H9 (cell line): ENCODE measurements at regions not wholly inside any gene's neighbourhood (a gene's known extent, or its start where the extent isn't known, plus 50 kb on each side); places are given as distances from the start of the nearest gene placed in this dataset.

Experiments
- DNase-seq: peaks from one replicate; pipeline ENCODE4 v3.0.0-alpha.2; 2017
- H2AFZ ChIP-seq: one replicate; pipeline ENCODE4 v1.6.1; 2013; ENCODE audit warnings: mild to moderate bottlenecking, low read length, control low read depth, moderate library complexity
- H2AK5ac ChIP-seq: 2 replicates; pipeline ENCODE4 v1.6.1; 2013; ENCODE audit warnings: low read length, control low read depth, mixed read lengths; ENCODE audit not compliant: insufficient read length
- H2BK120ac ChIP-seq: one replicate; pipeline ENCODE4 v1.6.1; 2013; ENCODE audit warnings: low read depth, mild to moderate bottlenecking, low read length, control low read depth, inconsistent platforms; ENCODE audit not compliant: poor library complexity, severe bottlenecking
- H2BK12ac ChIP-seq: 2 replicates; pipeline ENCODE4 v1.6.1; 2013; ENCODE audit warnings: low read length, control low read depth, mixed read lengths, low read depth; ENCODE audit not compliant: insufficient read length
- H2BK15ac ChIP-seq: 2 replicates; pipeline ENCODE4 v1.6.1; 2013; ENCODE audit warnings: low read depth, low read length, control low read depth
- H2BK20ac ChIP-seq: one replicate; pipeline ENCODE4 v1.6.1; 2013; ENCODE audit warnings: low read depth, mild to moderate bottlenecking, low read length, control low read depth, inconsistent platforms; ENCODE audit not compliant: poor library complexity, severe bottlenecking
- H2BK5ac ChIP-seq: 2 replicates; pipeline ENCODE4 v1.6.1; 2013; ENCODE audit warnings: low read length, control low read depth, mixed read lengths; ENCODE audit not compliant: insufficient read length
- H3K14ac ChIP-seq: 2 replicates; pipeline ENCODE4 v1.6.1; 2013; ENCODE audit warnings: low read length, control low read depth; ENCODE audit not compliant: insufficient read depth
- H3K18ac ChIP-seq: 2 replicates; pipeline ENCODE4 v1.6.1; 2013; ENCODE audit warnings: low read depth, mild to moderate bottlenecking, mixed read lengths, low read length, control low read depth; ENCODE audit not compliant: insufficient read length
- H3K23ac ChIP-seq: 2 replicates; pipeline ENCODE4 v1.6.1; 2013; ENCODE audit warnings: low read length, control low read depth, mixed read lengths, low read depth; ENCODE audit not compliant: insufficient read length
- H3K23me2 ChIP-seq: 2 replicates; pipeline ENCODE4 v1.6.1; 2013; ENCODE audit warnings: low read depth, mild to moderate bottlenecking, mixed read lengths, low read length, control low read depth; ENCODE audit not compliant: insufficient read length, poor library complexity, severe bottlenecking
- H3K27ac ChIP-seq: 2 replicates; pipeline ENCODE4 v1.5.1; 2013; ENCODE audit warnings: low read length, control low read depth, mixed read lengths, low read depth; ENCODE audit not compliant: insufficient read length
- H3K27me3 ChIP-seq: 2 replicates; pipeline ENCODE4 v1.6.1; 2013; ENCODE audit warnings: low read length, control low read depth, inconsistent platforms; ENCODE audit not compliant: insufficient read depth
- H3K4ac ChIP-seq: 2 replicates; pipeline ENCODE4 v1.6.1; 2013; ENCODE audit warnings: low read depth, mild to moderate bottlenecking, control low read depth, inconsistent platforms, low read length, moderate library complexity
- H3K4me1 ChIP-seq: 2 replicates; pipeline ENCODE4 v1.6.1; 2013; ENCODE audit warnings: low read length, control low read depth, inconsistent platforms; ENCODE audit not compliant: insufficient read depth
- H3K4me2 ChIP-seq: 2 replicates; pipeline ENCODE4 v1.6.1; 2013; ENCODE audit warnings: low read length, control low read depth, mixed read lengths; ENCODE audit not compliant: insufficient read length, insufficient read depth
- H3K56ac ChIP-seq: 2 replicates; pipeline ENCODE4 v1.6.1; 2013; ENCODE audit warnings: low read depth, mild to moderate bottlenecking, mixed read lengths, low read length, control low read depth; ENCODE audit not compliant: insufficient read length
- H3K79me1 ChIP-seq: 2 replicates; pipeline ENCODE4 v1.6.1; 2013; ENCODE audit warnings: low read depth, mild to moderate bottlenecking, moderate library complexity, low read length, control low read depth, inconsistent platforms; ENCODE audit not compliant: insufficient read depth, poor library complexity, severe bottlenecking
- H3K79me2 ChIP-seq: 2 replicates; pipeline ENCODE4 v1.6.1; 2013; ENCODE audit warnings: low read length, control low read depth, inconsistent platforms; ENCODE audit not compliant: insufficient read depth
- H3K9ac ChIP-seq: 2 replicates; pipeline ENCODE4 v1.6.1; 2013; ENCODE audit warnings: low read length, control low read depth, mixed read lengths; ENCODE audit not compliant: insufficient read length; ENCODE audit errors: extremely low read depth
- H3K9me3 ChIP-seq: one replicate; pipeline ENCODE4 v1.6.1; 2013; ENCODE audit warnings: low read depth, low read length, inconsistent platforms; ENCODE audit not compliant: control insufficient read depth
- H3T11ph ChIP-seq: one replicate; pipeline ENCODE4 v1.6.1; 2013; ENCODE audit warnings: mild to moderate bottlenecking, low read length, control low read depth, inconsistent platforms
- H4K20me1 ChIP-seq: one replicate; pipeline ENCODE4 v1.6.1; 2013; ENCODE audit not compliant: control insufficient read depth, insufficient read length, insufficient read depth
- H4K5ac ChIP-seq: 2 replicates; pipeline ENCODE4 v1.6.1; 2013; ENCODE audit warnings: low read depth, mild to moderate bottlenecking, mixed read lengths, low read length, control low read depth; ENCODE audit not compliant: insufficient read length
- H4K8ac ChIP-seq: replicated peaks from 2 replicates; pipeline ENCODE4 v1.6.1; 2013; ENCODE audit warnings: low read length, control low read depth, mixed read lengths, low read depth; ENCODE audit not compliant: insufficient read length
- H4K91ac ChIP-seq: 2 replicates; pipeline ENCODE4 v1.6.1; 2013; ENCODE audit warnings: low read depth, mild to moderate bottlenecking, moderate library complexity, mixed read lengths, low read length, control low read depth; ENCODE audit not compliant: insufficient read length
- H3K27ac Mint-ChIP-seq, 3 experiments: 2 replicates in 2 of 3; 3 replicates in 1 of 3; pipeline ENCODE4 v1.8.0; 2020 to 2021; ENCODE audit warnings: mixed read lengths in 3 of 3, mild to moderate bottlenecking in 1 of 3, moderate library complexity in 1 of 3
- H3K27me3 Mint-ChIP-seq: 2 replicates; pipeline ENCODE4 v1.8.0; 2021; ENCODE audit warnings: low read depth, mild to moderate bottlenecking, moderate library complexity, mixed read lengths
- H3K36me3 Mint-ChIP-seq, 3 experiments: 2 replicates in 2 of 3; 3 replicates in 1 of 3; pipeline ENCODE4 v1.8.0; 2020 to 2021; ENCODE audit warnings: low read depth in 3 of 3, mixed read lengths in 3 of 3; ENCODE audit not compliant: insufficient read depth in 1 of 3
- H3K4me1 Mint-ChIP-seq, 2 experiments: 2 replicates each; pipeline ENCODE4 v1.8.0; 2020; ENCODE audit warnings: mixed read lengths in 2 of 2
- H3K4me3 Mint-ChIP-seq, 2 experiments: 2 replicates in 1 of 2; 3 replicates in 1 of 2; pipeline ENCODE4 v1.8.0; 2020 to 2021; ENCODE audit warnings: mild to moderate bottlenecking in 2 of 2, mixed read lengths in 2 of 2, moderate library complexity in 1 of 2
- H3K9me3 Mint-ChIP-seq, 2 experiments: 2 replicates in 1 of 2; 3 replicates in 1 of 2; pipeline ENCODE4 v1.8.0; 2020; ENCODE audit warnings: mild to moderate bottlenecking in 2 of 2, mixed read lengths in 2 of 2, moderate library complexity in 1 of 2
- WGBS: extraction: QIAGEN DNeasy Blood & Tissue Kit; methylation state at CpG from one replicate; pipeline ENCODE4 v1.1.7; 2013; ENCODE audit warnings: missing lambda C conversion rate, low lambda C conversion rate, mixed read lengths; ENCODE audit not compliant: insufficient read length; ENCODE audit errors: extremely low coverage; 5-methylcytosine and 5-hydroxymethylcytosine counted together
- TF ChIP-seq, protein P1 (sequence below): fragments of 200-600 bp; sonication (generic); conservative IDR thresholded peaks from 3 replicates; pipeline ENCODE4 v1.8.0; 2021; ENCODE audit warnings: antibody characterized with exemption, mild to moderate bottlenecking

DNA sequence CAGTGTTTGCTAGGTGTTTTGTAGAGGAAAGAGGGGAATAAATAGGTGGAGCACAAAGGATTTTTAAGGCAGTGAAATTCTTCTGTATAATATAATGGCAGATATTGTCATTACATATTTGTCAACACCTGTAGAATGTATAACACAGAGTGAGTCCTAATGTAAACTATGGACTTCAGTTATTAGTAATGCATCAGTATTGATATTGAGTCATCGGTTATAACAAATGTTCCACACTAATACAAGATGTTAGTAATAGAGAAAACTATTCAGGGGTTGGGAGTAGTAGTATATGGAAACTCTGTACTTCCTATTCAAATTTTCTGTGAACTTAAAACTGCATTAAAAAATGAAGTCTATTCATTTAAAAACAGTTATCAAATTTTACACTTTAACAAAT lies 299.2 kb downstream of the UBE3D start:
- no peak overlapping the region for H2BK5ac ChIP-seq

More for the DNA sequence above, 299.2 kb downstream of the UBE3D start:
- H2BK12ac ChIP-seq = no peak overlapping the region
- no peak overlapping the region for H2BK20ac ChIP-seq
- no peak overlapping the region for H3K56ac ChIP-seq
- no peak for DNase-seq
- Mint-ChIP-seq H3K27ac (no peak overlapping the region), H3K36me3 (no peaks in the 10 kb centered on the region), H3K4me1 (peaks cover 11 to 18% of the 10 kb centered on the region in 2 experiments), H3K9me3 (no peaks in the 10 kb centered on the region; a peak in 1 of 5 replicates), H3K4me3 (no peak overlapping the region), H3K27me3 (no peaks in the 10 kb centered on the region)
- H3K4me1 ChIP-seq = peaks cover 5% of the 10 kb centered on the region; the same call in 1 of the 2 replicates
- no CpG with 5 or more reads among the region's 1 CpG for WGBS
- no peaks in the 10 kb centered on the region for H3K23me2 ChIP-seq
- no peaks in the 10 kb centered on the region for H4K20me1 ChIP-seq
- no peaks in the 10 kb centered on the region for H3K79me1 ChIP-seq
- H3K23ac ChIP-seq = no peak overlapping the region
- H3K18ac ChIP-seq = no peak overlapping the region
- H4K5ac ChIP-seq = no peak overlapping the region
- no peak overlapping the region for H2BK15ac ChIP-seq
- H4K91ac ChIP-seq = no peak overlapping the region
- no peaks in the 10 kb centered on the region for H3K79me2 ChIP-seq
- H4K8ac ChIP-seq = no peak overlapping the region
- no peak overlapping the region for H3T11ph ChIP-seq
- no peak overlapping the region for H2BK120ac ChIP-seq
- TF ChIP-seq, protein P1, sequence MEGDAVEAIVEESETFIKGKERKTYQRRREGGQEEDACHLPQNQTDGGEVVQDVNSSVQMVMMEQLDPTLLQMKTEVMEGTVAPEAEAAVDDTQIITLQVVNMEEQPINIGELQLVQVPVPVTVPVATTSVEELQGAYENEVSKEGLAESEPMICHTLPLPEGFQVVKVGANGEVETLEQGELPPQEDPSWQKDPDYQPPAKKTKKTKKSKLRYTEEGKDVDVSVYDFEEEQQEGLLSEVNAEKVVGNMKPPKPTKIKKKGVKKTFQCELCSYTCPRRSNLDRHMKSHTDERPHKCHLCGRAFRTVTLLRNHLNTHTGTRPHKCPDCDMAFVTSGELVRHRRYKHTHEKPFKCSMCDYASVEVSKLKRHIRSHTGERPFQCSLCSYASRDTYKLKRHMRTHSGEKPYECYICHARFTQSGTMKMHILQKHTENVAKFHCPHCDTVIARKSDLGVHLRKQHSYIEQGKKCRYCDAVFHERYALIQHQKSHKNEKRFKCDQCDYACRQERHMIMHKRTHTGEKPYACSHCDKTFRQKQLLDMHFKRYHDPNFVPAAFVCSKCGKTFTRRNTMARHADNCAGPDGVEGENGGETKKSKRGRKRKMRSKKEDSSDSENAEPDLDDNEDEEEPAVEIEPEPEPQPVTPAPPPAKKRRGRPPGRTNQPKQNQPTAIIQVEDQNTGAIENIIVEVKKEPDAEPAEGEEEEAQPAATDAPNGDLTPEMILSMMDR = no peak
- H2AK5ac ChIP-seq = no peak overlapping the region
- no peaks in the 10 kb centered on the region for H3K27me3 ChIP-seq
- H3K9ac ChIP-seq = no peak overlapping the region
- no peak overlapping the region for H3K4ac ChIP-seq
- no peak overlapping the region for H2AFZ ChIP-seq
- no peak overlapping the region for H3K4me2 ChIP-seq
- no peak overlapping the region for H3K14ac ChIP-seq
- H3K9me3 ChIP-seq = no peaks in the 10 kb centered on the region
- no peak overlapping the region for H3K27ac ChIP-seq
